KBM-7 (cell line): ENCODE measurements at regions not wholly inside any gene's neighbourhood (a gene's known extent, or its start where the extent isn't known, plus 50 kb on each side); places are given as distances from the start of the nearest gene placed in this dataset.

Experiments
- DNase-seq: peaks from one replicate; pipeline ENCODE4 v3.0.0-alpha.2; 2015
- in situ Hi-C: fragments of 300-500 bp; cut with MboI; formaldehyde crosslinking; loops from 2 replicates; pipeline ENCODE4 v1.14.3; 2020; ENCODE audit warnings: low sequenced_read_pairs, low pct_unique_long_range_greater_than_20kb, mixed read lengths

DNA sequence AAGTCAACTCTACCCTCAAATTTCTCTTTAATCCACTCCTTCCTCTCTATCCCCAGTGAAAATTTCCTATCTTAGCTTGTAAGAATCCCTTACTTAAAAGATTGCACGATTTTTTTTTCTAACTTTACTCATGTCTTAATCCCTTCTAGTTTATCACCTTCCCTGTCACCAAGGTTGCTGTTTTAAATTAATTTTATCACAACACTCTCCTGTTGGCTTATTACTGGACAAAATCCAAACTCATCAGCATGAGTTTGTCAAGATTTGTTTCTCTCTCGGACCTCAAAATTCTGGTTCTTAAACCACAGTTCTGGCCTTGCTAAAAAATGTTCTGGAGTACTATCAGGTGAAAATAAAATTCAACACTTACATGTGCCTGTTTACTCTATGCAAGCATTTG lies 959.1 kb upstream of the SLC10A2 start:
- DNase-seq: no peak
- in situ Hi-C loops: no loop called here

DNA sequence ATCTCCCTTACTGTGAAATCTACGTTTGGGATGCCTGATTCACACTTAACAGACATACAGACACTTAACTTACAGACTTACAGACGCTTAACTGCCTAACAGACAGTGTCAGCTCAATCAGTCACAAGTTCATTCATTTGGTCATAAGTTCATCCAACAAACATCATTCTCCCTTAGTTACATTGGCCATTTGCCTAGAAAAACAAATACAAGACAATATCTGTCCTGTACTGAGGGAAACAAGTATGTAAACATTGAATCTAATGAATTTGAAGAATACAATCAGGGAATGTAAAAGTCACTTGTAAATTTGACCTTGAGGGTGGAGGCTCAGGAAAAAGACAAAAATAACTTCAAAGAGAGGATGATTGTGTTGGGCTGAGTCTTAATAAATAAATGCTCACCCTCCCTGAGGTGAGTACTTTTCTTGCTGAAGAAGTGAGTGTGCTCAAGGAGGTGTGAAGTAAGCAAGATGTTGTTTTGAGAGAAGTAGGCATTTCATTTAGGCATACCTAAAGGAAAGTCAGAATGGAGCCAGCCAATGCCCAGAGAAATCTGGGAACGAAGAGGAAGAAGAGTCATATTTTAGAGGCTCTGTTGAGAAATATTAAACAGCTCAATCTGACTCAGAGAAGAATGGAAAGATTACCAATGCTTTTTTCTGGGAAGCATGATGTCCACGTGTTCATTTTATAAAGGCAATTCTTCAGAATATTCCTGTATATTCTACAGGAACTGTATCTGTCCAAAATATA lies 958.4 kb upstream of the SLC10A2 start:
- in situ Hi-C loops: no loop called here
- DNase-seq: no peak

DNA sequence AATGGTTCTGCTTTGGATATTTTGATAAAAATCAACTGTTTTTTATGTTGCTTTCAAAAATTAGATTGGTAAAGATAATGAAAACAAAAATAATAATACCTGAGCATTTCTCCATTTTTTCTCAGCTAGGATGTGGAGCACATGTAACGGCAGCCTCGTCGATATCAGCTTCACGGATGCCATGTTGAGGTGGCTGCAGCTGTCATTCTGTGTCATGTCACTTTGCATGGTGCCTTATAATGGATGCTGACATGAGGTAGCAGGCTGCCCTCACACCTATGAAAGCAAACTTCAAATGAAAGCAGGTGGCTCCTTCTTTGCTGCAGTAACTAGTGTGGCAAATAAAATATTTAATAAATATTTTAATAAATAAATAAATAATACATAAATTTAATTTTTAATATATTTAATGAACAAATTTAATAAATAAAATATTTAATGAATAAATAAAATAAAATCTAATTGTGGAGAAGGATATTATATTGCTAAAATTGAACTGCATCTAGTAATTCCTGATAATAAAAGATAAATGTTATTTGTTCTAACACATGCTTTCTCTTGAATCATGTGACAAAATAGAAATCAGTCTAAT lies 955.7 kb upstream of the SLC10A2 start:
- in situ Hi-C loops: no loop called here
- DNase-seq: no peak

DNA sequence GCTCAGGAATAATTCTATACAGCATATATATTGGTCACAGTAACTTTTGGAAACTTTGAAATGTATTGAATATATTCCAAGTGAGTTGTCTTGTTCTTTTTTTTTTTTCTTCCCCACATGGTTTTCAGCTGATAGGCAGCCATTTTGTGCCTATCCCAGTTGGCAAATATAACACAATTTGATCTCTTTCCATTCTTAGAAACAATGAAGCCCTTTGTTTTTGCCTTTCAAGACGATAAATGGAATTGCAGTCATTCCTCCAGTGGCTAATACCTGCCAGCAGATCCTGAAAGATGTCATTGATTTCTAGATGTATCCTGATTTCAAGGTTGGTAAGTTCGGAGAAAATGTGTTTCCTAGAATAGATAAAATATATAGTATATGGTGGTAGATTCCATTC lies 951.1 kb upstream of the SLC10A2 start:
- in situ Hi-C loops: no loop called here
- no peak for DNase-seq

DNA sequence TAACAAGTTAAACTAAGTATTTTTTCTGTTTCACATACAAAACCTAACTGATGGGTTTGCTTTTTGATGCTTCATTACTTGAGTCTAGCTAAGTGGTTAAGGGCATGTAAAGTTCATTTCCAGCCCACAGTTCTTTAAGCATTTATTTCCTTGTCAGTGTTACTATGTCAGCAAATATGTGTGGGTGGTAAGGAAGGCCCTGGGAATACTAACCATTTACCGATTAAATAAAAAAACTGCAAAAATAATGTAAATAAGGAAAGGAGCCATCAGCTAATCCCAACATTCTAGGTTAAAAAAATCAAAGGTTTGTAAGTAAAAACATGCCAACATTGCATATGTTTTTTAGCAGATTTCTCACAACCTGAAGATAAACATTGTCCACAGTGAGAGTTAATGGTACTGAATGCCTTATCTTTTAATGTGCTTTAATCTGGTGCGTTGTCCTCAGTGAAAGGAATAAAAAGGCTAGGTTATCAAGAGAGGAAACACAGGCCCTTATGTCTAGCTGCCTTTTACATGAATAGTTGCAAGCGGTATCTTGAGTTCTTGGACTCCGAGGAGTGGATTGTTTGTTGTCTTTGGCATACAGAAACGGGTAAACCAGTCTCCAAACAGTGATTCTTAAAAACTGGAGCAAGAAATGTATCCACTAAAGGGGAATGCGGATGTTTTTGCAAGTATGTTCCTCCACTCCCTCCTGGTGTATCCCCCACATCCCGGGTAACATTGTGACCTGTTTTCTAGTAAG lies 949.6 kb upstream of the SLC10A2 start:
- in situ Hi-C loops: no loop called here
- no peak for DNase-seq

DNA sequence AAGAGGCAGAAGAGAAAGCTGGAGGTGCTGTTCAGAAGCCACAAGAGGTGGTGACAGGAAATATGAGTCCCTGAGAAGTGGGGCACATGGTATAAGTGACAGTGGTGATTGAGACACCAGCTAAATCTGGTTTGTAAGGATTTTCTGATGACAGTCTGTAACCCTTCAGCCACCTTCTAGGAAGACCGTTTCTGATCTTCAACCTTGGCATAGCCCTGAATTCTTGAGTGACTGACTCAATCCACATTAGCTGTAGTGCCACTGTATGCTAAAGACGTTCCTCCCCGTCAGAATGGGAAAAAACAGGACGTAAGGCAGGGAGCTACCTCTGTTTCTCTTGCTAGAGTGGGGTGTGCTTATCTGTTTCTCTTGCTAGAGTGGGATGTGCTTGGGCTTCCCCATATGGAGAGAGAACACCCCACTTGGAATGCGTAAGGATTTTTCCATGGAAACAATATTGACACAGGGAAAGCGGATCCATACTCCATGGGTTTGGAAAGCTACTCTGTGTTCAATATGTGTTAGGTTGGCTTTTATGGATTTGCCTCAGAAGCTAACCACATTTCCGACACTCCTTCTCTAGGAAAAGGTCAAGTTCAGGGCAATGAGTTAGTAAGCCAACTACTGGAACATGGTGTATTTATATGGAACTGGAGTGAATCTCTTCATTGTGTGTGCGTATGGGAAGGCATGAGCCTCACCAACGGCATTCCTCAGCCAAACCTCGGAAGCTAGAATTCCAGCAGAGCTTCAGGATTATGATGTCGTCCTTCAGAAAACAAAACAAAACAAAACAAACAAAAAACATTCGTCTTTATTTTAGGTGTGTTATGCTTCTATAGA lies 948.8 kb upstream of the SLC10A2 start:
- no peak for DNase-seq
- in situ Hi-C loops: no loop called here

DNA sequence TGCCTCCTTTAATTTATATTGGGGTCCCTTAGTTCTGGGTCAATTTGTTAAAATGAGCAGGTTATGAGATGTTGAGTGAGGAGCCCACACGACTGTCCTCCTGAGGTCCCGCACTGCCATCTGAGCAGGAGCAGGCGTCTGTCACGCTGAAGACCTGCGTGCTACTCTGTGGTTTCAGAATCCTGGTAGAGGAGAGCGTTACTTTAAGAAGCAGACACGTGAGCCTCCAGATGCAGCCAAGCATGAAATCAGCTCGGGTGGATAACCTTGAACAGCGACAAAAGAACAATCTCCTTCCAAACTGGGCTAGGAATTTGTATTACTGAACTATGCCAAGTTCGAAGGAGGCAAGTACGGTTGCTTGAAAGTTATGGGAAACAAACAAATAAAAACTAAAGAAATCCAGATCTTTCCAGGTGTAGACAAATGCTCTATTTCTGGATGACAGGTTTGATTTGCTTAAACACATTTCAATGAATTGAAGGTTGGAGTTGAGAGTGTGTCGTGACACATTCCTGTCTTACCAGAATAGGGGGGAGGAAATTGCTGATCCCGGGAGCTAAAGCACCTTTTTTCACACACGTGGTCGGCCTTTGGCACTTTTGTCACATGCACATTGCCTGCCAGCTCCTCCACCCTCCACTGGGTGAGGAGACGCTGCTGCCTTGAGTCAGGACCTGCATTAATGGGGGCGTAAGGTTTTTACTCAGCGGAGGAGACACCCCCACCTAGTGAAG lies 945.5 kb upstream of the SLC10A2 start:
- no peak for DNase-seq
- in situ Hi-C loops: no loop called here

DNA sequence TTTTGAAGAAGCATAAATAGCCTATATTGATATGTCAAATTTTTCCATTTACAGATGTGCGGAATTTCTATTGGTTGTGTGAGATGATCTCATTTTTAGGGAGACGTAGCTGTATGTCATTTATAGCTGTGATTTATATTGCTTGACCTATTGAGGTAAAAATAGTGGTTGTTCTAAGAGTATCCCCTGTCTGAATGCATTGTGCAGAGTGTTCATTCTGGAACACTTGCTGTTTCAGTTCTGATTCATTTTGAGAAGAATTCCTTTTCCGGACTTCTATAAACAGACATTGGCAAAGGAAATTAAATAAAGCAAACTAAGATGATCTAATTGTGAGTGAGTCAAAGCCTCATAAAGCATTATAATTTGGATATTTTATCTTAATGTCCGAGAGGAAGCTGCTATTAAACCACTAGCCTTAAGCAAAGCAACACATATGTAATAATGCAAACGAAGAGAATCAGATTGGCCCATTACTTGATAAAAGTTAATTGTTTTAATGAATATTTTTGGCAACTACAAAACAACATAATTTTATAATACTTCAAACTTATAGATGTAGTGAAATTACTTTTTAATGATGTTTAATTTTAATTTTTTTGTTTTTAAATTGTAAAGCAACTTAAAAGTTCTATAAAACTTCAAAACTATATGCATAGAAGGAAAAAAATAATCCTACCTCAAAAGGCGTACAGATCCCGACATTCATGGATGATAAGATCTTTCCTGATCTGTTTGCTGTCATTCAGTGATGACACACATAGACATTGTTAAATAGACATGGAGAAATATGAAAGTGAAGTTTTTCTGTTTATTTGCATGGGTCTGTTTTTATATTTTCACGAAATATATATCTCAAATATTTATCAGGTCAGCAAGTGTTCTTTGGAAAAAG lies 942.6 kb upstream of the SLC10A2 start:
- in situ Hi-C loops: no loop called here
- no peak for DNase-seq

DNA sequence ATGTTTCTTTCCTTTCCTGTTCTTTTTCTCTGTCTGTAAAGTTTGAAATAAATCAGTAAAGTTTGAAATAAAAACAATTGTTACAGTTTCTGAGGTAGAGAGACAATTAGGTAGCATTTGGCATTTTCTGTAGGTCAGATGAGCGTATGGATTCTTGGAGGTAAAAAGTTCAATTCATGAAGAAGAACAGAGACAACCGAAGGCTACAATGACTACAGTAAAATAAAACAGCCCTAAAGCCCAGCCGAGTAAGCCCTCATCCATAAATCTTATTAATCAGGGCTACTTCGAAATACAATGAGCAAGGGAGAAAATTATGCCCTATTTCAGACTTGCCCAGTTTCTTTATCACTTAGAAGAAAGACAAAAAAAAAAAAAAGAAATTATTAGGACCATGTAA lies 941.9 kb upstream of the SLC10A2 start:
- DNase-seq: no peak
- in situ Hi-C loops: no loop called here

DNA sequence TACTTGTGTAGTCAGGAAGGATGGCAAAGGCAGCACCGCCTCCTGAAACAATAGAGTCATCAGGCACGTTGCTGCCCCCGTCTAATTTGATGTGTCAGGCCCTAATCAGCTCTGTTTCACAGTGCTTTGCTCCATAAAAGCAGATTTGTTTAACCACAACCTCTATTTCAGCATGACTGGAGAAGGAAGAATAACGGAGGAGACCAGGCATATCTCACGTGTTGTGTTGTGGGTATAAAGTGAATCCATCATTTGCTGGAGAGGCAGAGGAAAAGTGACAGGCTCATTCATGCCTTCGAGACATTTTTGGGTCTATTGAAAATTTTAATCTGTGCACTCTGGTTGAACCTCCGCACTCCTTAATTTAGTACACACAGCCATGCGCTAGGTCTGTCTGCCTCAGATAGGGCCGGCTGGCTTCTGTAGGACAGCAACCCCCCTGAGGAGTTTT lies 940.4 kb upstream of the SLC10A2 start:
- DNase-seq: no peak
- in situ Hi-C loops: no loop called here

DNA sequence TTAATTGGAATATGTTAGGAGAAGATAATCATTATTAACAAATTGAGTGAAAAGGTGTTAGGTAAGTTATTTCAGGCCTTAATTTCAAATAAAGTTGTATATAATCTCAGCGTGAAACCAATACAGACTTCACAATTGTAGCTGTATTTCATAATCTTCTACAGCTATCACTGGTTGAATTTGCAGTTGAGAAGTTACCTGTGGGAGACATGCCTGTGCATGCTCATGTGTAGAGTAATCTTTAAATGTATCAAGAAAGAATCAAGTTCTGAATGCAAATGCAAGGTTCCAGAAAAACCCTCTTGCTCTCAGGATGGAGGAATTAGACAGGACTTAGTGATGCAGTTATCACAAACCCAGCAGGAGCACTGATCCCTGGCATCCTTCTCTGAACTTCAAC lies 938.4 kb upstream of the SLC10A2 start:
- no peak for DNase-seq
- in situ Hi-C loops: no loop called here

DNA sequence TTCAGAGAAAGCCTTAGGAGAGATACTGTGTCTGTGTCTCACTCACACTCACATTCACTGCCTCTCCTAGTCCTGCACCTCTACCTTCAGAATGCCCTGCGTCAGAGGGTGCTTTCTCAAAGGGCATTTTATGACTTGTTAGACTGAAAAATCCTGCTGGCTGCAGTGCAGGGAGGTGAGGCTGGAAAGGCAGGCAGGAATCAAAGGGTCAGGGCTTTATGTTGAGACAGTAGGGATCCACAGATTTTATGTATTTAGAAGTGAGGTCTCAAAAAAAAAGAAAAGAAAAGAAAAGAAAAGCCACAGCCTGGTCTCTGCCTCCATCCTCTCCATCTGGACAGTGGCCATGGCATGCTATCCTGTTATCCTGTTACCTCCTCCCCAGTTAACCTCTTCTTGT lies 936.0 kb upstream of the SLC10A2 start:
- no peak for DNase-seq
- in situ Hi-C loops: no loop called here

DNA sequence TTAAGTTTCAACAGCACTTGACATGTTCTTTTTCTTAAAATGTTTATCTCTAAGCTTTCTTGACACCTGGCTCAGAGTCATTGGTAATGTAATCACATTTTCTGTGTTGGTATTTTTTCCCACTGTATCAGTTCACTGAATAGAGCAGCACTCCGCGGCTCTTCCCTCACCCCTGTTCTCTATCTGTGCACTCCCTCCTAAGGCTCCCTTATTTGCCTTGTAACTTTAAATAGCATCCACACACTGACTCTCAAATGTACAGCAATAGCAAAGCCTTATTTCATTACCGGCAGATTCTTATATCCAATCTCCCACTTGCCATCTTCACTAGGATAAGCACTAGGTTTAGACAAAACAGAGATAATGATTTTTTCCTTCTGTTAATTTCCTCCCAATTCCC lies 935.5 kb upstream of the SLC10A2 start:
- in situ Hi-C loops: no loop called here
- no peak for DNase-seq

DNA sequence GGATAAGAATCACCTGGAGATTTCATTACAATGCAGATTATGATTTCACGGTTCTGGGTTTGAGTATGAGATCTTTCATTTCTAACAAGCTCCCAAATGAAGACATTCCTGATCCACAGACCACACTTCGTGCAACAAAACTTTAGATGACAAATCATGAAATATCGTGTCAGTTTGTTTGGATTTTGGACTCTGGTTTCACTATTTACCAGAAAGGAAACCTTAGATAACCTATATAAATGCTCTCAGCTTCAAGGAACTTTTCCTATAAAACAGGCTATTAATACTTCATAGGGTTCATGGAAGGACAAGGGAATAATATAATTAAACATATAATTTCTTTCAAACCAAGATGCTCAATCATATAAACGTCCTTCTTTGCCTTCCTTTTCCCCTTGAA lies 930.5 kb upstream of the SLC10A2 start:
- DNase-seq: no peak
- in situ Hi-C loops: no loop called here

DNA sequence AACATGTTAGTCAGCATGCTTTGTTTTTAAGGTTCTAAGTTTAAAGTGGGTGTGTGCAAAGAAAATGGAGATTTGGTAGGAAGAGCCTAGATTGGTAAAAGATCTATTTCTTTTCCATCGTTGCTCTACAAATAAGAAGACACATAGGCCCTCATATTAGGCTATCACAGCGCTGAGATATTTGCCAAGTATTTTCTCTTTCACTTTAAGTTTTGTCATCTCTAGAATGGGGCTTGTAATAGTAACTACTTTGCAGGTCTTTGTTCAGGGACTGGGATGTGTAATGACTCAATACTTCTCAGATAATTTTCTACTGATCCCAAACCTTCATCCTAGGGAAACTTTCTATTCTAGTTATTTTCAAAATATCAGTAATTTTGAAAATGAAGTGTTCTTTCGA lies 917.7 kb upstream of the SLC10A2 start:
- in situ Hi-C loops: no loop called here

DNA sequence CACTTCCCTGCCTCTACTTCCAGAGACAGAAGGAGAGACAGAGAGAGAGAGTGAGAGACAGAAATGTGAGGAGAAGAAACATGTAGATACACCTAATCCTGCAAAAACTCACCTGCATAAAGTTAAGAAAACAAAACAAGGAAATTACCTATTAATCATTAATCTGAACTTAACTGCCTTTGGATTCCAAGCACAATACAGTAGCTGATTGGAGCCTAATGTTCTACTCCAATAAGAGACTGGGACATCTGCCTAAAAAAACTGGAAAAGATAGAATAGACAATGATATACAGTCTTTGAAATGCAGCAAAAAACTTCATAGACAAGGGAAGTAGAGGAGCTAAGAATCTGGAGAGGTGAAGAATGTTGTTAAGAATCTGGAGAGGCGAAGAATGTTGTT lies 910.2 kb upstream of the SLC10A2 start:
- in situ Hi-C loops: no loop called here
- no peak for DNase-seq

More for the DNA sequence above, 917.7 kb upstream of the SLC10A2 start:
- DNase-seq: no peak

DNA sequence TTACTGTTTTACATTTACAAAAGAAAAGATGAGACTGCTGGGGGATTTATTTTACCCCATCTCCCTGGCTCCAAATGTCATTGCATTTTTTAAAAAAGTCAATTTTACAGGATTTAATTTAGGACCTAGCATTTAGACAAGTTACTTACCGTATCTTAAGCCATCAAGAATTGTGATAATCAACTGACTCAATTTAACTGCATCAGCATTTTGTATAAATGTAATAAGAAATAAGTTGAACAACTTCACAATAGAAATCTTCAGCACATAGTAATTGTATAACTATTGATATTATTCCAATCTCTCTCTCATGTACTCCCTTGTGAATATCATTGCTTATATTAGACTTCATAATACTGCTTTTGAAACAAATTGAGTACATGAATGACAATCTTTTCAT lies 907.5 kb upstream of the SLC10A2 start:
- no peak for DNase-seq
- in situ Hi-C loops: no loop called here

DNA sequence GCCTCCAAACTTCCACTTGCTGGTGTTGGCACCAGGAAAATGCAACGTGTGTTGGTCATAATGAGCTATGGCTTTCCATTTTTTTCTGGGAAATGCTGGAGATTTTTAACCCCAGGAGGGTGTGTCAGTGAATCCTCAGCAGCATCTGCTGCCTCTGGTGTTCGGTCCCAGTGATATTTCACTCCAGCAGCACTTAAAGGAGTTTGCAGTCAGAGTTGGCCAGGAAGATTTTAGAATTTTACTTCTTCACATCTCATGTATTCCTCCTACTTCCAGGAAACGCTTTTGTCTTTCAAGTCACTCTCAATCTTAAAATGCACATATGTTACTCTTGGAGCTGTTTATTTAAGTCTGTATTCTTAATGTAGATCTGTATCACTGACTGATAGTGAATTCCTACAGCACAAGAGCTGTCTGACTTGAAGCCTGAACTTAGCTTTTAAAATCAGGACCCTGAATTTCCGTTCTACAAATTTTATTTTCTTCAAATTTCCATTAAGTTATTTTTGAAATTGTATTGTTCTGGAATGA lies 903.4 kb upstream of the SLC10A2 start:
- in situ Hi-C loops: no loop called here
- DNase-seq: no peak
